Amniotic stem cell (primary cell): ENCODE measurements at regions not wholly inside any gene's neighbourhood (a gene's known extent, or its start where the extent isn't known, plus 50 kb on each side); places are given as distances from the start of the nearest gene placed in this dataset.
A peak's percentile ranks its signal among the peaks of the same experiment; 100 is the strongest.

Experiments
- DNase-seq: peaks from one replicate; lab custom pipeline; 2025; lab: John Stamatoyannopoulos, UW

DNA sequence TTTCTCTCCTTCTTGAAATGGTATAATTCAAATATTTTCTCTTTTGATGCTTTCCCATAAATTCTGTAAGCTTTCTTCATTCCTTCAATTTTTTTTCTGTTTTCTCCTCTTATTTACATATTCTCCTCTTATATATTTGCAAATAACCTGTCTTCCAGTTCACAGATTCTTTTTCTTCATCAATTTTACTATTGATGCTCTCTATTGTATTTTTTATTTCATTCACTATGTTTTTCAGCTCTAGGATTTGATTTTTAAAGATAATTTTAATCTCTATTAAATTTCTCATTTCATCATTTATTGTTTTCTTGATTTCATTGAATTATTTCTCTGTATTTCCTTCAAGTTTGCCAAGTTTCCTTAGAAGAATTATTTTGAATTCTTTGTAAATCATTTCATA is 54.0 kb upstream of the PRPS1L1 start:
- DNase-seq = no peak

DNA sequence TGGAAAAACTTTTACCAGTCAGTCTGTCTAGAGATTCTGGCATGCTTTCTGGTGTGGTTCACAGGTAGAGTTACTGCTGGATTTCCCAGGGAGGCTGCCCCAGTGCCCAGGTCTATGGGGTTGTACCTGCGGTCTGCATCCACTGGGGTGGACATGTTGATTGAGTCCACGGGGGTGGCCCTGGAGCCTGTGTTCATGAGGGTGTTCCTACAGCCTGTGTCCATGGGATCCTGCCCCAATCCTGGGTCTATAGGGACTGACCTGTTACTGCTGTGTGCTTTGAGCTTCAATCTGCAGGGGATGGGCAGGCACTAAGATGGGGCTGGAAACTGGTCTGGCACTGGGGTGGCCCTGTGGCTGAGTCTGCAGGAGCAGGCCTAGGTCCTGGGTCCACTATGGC is 54.5 kb upstream of the PRPS1L1 start:
- DNase-seq = no peak

DNA sequence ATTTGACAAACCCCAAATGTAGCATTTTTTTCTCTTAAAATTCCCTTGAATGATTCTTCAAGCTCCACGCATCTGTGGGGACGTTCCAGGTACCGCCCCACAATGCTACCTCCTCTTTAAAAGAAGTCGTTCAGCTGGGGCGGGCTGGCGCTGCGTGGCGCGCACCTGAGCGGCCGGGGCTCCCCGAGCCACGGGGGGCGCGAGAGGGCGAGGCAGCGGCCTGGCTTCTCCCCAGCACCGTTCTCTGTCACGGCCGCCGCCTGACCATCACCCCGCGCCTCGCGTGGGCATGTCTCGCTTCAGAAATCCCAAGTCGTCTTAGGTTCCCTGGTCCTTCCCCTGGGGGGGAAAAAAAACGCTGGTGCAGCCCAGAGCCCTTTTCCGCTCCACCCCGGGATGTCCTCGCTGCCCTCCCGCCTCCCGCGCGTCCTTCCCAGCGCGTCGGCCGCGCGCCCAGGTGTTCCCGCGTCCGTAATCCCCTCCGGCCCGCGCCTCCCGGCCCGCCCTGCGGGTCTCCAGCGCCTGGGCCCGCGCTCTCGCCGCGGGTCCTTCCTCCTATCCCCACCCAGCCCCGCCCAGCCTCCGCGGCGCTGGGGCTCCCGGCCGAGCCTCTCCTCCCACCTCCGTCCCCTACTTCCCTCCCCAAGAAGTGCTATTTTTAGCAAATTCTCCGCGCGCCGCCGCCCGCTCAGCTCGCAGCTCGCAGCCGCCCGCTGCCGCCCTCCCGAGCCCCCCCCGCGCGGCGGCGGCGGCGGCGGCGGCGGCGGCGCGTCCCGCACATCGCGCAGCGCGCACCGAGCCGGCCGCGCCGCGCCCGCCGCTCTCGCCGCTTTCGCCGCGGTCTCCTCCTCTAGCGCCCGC is 58.7 kb upstream of the PRPS1L1 start:
- no peak for DNase-seq

DNA sequence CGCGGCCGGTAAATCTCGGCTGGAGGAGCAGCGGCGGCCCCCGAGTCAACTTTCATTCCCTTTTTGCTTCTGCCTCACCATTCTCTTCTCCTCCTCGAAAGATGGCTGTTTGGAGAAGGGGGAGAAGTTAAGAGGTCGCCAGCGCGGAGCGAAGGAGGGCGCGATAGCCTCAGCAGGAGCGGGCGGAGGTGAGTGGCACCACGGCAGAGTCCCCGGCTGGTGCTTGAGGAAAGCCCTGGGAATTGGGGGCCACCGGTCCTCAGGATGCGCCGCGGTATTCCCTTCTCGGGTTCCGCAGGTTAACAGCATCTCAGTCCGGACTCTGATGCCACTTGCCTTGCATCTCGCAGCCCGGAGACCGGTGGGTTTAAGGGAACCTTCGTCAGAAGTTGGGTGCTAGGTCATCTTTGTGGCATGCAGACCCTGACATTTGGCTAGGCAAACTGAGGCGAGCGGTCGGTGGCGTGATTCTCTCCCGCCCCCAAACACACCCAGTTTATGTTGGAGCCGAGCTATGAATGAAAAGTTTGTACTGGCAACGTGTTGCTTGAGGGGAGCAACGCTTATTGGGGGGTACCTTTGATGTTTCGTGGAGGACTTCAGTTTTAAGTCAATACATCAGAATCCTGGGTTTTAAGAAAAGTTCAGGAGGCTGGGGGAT is 59.5 kb upstream of the PRPS1L1 start:
- DNase-seq = no peak

DNA sequence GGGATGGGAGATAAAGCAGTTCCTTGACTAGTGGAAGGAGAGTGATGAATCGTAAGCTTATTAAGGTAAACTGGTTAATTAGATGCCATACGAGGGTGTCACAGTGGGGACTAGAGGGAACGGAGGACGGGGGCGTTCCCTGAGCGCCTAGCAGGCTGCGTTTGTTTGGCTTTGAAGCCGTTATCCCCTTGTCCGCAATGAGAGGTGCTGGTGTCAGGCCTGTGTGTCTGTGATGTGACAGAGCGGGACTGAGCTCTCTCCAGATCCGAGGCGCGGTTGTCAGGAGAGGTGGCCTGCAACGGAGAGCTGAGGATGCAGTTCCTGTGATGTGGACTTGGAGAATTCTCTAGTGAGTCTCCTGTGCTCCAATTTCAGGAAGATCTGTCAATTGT is 60.0 kb upstream of the PRPS1L1 start:
- DNase-seq = no peak

DNA sequence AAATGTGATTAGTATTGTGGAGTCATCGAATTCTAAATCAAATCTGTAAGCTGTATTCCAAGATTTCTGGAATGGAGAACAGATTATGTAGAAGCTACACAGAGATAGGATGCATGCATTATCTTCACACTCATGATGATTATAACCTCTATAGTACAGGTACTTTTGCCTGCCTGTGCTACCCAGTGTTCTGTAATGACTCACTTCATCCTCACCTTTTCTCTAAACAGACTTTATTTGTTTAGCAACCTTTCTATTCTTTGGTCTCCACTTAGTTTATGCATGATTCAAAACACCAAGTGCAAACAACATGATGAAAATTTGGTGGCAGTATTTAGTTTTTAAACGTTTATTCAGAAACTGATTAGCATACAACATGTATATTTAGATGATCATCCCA is 68.4 kb upstream of the PRPS1L1 start:
- DNase-seq = no peak

DNA sequence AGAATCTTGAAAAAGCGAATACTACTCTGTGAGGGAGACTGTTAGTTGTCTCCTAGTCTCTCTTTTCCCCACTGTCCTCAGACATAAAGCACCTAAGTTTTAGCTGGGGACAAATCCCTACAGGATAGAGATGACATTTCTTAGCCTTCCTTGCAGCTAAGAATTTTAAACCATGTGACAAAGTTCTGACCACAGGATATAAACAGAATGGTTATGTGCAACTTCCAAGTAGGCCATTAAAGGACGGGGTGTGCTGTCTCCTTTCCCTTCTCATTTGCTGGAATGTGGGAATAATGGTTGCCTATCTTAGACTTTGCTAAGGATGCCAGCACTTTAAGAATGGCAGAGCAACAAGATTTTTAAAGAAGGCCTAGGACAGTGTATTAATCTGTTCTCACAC is 74.9 kb upstream of the PRPS1L1 start:
- no peak for DNase-seq

DNA sequence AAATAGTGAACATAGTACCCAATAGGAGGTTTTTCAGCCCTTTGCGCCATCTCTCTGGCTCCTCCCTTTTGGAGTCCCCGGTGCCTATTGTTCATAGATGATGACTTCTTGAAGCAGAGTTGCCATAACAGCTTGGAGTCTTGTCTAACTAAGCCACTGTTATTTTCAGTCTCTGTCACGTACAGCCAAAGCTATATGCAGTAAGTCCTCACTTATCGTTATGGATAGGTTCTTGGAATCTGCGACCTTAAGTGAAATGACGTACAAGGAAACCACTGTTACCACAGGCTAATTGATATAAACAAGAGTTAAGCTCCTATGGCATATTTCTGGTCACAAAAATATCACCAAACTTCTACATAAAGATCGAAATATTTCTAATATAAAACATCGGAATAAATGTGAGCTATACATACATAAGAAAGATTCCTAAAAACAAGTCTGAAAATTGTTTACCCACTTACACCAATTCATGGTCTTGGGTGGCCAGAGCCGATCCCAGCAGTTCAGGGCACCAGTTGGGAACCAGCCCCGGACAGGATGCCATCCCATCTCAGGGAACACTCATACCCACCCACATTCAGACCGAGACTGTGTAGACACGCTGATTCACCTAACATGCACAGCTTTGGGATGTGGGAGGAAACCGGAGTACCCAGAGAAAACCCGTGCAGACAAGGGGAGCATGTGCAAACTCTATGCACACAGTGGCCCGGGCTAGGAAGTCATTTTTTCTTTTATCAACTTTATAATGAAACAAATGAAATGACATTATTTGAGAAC is 76.0 kb upstream of the PRPS1L1 start:
- DNase-seq = no peak

DNA sequence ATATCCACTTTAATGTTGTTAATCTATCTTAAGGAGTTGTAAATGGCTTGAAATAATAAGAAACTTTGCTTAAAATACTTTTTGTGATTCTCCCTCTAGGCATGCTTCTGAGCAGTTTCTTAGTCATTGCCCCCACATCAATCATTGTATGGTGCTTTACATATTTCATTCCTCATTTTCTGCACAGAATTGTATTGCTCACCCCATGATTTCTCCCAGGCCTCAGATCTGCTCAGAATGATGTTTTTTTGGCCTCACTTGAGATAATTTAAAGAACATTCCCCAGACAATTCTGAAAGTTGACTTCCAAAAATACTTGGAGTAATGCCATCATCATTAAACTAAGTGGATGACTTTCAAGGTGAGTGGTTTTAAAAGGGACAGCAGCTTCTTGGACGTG is 82.1 kb upstream of the PRPS1L1 start:
- no peak for DNase-seq

DNA sequence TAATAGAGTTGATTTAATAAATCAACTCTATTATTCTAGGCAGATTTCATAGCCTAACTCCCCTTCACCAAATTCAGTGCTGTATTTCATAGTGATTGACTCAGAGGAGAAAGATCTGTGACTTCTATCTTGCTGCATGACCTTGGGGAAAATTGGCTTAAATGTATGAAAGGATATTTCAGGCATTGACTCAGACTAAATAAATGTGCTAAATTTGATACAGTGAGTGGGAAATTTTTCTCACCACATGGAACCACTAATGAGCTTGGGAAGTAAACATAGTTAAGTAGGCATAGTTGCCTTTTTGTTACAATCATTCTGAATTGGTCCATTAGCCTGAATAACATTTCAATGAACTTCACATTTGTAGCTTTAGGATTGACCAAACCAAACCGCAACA is 89.0 kb upstream of the PRPS1L1 start:
- no peak for DNase-seq

DNA sequence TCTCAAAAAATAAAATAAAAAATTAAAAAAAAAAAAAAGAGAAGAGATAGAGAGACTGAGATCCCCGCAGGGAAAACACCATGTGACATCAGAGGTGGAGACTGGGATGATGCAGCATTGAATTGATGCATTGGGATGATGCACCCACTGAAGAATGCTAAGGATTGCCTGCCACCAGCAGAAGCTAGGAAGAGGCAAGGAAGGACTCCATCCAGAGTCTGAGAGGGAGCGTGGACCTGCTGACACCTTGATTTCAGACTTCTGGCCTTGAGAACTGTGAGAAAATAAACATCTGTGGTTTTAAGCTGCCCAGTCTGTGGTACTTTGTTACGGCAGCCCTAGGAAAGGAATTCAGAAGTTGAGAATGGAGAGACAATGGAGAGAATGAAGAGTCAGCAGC is 89.8 kb upstream of the PRPS1L1 start:
- DNase-seq = peak; percentile 16

DNA sequence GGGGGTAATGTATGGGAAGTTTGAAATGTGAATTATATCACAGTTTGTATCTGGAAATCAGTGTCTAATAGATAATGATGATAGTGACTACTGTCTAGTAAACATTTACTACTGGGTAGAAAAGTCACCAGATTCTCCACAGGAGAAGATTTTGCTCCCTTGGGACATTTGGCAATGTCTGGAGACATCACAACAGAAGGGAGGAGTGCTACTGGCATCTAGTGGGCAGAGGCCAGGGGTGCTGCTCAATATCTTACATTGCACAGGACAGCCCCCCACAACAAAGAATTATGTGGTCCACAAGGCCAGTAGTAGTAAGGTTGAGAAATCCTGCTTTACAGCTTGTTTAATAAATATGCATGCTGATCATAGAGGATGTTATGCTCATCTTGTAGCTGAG is 92.3 kb upstream of the PRPS1L1 start:
- no peak for DNase-seq

DNA sequence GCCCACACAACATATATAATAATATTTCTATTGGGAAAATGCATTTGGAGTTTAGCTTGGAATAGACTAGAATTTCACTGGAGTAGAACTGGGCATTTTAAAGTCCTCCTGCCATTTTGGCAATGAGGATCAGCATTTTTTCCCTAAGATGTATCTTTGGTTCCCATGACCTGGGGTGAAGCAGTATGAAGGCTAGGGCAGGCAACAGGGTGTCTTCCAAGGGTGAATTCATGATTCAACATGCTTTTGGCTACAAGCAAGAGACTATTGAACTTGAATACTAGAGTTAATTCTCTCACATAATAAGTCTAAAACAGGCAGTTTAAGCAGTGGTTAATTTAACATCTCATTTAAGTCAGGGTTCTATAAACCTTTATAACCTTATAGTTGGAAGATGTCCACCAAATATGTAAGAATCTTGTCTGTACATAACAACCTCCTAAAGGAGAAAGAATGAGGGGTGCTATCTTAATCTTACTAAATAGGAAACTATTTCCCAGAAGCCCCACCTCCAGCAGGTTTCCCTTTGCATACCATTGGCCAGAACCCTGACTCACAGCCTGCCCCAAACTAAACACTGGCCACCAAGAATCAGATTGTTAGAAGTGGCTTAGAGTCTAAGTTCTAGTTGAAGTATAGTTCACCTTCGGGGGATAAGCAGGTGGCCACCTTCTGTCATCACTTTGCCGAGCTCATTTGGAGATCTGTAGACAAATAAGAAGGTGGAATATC is 96.0 kb upstream of the PRPS1L1 start:
- no peak for DNase-seq

DNA sequence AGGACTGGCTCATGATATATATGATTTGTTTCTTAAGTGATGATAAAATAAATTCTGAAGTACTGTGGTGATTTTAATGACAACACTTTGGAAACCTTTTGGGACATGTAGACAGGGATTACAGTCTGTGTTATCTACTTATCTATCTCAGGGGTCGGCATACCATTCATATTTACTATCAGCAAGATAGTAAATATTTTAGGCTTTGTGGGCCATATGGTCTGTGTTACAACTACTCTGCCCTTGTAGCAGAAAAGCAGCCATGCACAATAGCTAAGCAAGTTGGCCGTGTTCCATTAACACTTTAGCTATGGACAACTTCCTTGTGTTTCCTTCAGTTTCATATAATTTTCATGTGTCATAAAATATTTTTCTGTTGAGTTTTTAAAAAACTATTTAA is 97.8 kb upstream of the PRPS1L1 start:
- no peak for DNase-seq

DNA sequence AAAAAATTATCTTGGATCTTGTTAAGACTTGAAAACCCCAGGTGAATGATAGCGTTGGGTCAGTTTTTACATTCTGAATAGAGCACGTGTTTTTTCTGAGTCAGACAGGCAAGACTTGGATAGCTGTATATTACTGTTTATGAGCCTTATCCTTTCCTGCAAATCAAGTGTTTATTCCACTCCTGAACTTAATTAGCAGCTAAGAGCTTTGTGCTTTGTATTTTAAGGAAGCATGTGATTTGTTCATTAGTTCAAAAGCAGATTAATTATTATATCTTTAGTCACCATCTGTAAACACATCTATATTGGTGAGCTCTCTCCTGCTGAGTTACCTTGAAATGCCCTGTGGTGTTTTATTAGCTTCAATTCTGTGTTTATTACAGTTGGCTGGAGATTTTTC is 98.6 kb upstream of the PRPS1L1 start:
- DNase-seq = no peak

DNA sequence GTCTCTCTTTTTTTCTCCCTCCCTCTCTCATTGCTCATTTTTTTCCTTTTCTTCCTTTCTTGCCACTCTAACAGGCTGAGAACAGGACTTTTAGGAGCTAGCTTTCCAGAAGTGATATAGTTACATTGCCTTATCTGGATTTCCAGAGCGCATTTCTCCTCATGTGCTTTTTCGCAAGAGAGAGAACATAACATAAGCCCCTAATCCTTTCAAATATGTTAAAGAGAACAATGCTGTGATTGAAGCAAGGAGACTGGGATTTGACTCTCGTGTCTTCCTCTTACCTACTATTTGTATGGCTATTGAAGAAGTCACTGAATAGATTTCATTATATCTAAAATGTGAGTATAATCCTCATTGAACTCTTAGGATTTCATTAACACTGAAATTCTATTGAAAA is 101.2 kb upstream of the PRPS1L1 start:
- DNase-seq = no peak

DNA sequence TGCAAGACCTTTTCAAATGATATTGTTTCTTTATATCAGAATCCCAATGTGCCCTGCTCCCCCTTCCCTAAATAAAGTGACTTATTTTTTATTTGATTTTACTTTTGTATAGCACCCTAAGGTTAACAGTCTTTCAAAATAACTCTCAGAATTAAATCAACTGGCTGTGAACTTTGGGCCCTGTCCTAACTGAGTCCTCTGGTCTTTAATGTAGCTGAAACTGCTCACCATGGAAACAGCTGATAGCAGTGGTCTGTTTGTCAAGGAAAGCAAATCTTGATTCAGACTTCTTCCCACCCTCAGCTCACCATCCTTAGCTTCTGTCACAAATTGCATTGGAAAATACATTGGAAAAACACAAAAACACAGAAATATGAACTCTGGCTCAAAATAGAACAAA is 105.2 kb upstream of the PRPS1L1 start:
- no peak for DNase-seq

DNA sequence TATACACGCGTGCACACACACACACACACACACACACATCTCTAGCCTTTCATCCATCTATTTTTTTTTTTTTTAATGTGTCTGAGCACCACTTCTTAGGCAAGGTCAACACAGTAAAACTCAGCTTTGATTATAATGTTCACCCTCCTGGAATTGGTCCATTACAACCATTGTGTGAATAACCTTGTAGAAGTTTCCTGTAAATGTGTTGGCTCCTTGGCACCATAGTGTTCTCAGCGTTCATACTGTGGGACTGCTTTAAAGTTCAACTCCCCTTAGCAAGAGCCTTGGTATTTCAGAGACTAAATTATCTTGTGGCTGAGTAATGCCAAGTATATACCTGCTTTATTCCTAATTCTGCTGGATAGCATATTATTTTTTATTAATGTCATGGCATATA is 106.3 kb upstream of the PRPS1L1 start:
- no peak for DNase-seq

DNA sequence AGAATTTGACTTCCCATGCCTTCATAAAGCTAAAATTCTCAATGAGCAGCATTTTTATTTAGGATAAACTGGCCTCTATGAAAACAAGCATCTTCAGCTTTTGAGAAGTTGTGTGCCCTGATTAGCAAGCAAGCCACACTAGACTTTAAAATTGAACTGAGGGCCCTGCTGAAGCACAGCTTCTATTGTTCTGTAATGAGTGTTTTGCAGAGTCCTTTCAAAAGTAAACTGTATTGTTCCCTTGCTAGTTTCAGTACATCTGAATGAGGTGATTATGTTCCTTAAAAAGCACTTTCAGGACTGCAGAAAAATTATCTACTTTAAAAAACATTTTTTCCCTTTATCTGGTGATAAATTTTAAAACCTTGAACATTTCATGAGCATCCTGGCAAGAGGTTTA is 113.3 kb upstream of the PRPS1L1 start:
- DNase-seq = no peak

DNA sequence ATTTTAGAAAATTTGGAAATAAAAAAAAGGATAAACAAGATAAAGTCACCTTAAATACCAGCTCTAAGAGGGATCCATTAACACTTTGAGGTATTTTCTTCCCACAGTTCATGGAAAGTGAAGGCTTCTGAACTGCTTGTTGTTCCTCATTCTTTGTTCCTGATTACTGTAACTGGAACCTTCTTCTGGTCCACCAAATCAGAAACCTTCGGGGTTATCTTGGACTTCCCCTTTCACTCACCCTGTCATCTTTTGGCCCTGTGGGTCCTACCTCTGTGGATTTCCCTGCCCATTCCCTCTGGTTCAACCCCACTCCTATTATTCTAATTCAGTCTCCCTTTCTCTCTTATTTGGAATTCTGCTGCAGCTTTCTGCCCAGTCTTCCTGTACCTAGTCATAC is 116.5 kb upstream of the PRPS1L1 start:
- DNase-seq = no peak

DNA sequence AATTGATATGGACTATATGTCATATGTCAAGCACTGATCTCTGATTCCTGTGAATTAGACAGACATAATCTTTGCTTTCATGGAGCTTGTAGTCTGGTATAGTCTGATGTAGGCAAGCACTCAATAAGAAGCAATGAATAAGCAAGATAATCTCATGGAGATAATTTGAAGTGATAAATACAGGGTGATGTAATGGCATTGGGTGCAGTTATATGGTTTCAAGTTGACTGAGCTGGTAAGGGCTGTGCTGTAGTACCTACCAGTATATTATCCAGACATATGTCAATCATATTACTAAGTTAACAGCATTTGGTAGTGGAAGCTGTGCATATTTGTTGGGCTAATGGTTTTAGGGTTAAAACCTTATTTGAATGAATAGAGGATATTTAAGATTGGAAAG is 117.5 kb upstream of the PRPS1L1 start:
- DNase-seq = no peak

DNA sequence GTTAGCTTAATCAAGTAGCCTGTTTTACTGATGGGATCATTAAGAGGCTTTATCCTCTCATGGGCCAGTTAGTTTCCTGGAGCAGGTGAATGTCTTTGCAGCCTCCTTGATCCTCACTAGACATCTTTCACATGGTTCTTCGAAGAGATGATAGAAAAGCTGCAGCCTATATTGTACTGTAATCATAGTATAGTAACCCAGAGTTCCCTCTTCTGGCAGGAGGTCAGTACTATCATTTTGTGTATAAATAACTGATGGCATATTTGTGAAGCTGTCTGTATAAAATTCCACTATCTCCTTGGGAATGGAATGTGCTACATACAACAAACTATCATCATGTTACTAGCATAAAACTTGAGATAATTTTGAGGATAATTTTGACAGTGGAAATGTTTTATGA is 123.8 kb upstream of the PRPS1L1 start:
- DNase-seq = no peak
